ENCODE measurements at regions not wholly inside any gene's neighbourhood (a gene's known extent, or its start where the extent isn't known, plus 50 kb on each side); places are given as distances from the start of the nearest gene placed in this dataset.

DNA sequence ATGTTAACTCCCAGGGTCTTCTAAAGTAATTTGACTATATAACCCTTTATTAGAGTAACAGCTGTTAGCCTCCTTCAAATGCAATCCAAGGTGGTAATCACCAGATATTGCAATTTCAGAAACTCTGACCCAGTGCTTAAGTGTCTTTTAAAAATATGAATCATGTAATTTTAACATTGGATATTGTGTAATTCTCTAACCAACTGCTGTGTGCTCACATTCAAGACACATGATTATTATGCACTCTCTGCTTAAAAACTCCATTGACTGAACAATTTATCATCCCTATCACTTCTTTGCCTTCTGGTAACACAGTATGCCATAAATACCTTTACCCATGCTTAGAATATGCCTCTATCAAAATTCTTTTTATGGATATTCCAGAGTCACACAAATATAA is 537.4 kb upstream of the RGS18 start (continued):
- TF ChIP-seq PRDM15 (CRISPR knock-in tag; IDR thresholded peaks at IDR 0.05) (no peak), SP1 (CRISPR knock-in tag; conservative IDR thresholded peaks at IDR 0.05) (no peak), EMX1 (CRISPR knock-in tag; IDR thresholded peaks at IDR 0.05) (no peak), JAZF1 (CRISPR knock-in tag; IDR thresholded peaks at IDR 0.05) (no peak), AFF4 (CRISPR knock-in tag; IDR thresholded peaks at IDR 0.05; ENCODE audit: borderline replicate concordance) (no peak), NR1H2 (CRISPR knock-in tag; IDR thresholded peaks at IDR 0.05) (no peak)
- TF ChIP-seq, protein P1, sequence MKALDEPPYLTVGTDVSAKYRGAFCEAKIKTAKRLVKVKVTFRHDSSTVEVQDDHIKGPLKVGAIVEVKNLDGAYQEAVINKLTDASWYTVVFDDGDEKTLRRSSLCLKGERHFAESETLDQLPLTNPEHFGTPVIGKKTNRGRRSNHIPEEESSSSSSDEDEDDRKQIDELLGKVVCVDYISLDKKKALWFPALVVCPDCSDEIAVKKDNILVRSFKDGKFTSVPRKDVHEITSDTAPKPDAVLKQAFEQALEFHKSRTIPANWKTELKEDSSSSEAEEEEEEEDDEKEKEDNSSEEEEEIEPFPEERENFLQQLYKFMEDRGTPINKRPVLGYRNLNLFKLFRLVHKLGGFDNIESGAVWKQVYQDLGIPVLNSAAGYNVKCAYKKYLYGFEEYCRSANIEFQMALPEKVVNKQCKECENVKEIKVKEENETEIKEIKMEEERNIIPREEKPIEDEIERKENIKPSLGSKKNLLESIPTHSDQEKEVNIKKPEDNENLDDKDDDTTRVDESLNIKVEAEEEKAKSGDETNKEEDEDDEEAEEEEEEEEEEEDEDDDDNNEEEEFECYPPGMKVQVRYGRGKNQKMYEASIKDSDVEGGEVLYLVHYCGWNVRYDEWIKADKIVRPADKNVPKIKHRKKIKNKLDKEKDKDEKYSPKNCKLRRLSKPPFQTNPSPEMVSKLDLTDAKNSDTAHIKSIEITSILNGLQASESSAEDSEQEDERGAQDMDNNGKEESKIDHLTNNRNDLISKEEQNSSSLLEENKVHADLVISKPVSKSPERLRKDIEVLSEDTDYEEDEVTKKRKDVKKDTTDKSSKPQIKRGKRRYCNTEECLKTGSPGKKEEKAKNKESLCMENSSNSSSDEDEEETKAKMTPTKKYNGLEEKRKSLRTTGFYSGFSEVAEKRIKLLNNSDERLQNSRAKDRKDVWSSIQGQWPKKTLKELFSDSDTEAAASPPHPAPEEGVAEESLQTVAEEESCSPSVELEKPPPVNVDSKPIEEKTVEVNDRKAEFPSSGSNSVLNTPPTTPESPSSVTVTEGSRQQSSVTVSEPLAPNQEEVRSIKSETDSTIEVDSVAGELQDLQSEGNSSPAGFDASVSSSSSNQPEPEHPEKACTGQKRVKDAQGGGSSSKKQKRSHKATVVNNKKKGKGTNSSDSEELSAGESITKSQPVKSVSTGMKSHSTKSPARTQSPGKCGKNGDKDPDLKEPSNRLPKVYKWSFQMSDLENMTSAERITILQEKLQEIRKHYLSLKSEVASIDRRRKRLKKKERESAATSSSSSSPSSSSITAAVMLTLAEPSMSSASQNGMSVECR (CRISPR knock-in tag; IDR thresholded peaks at IDR 0.05; ENCODE audit: borderline replicate concordance): no peak
- TF ChIP-seq, protein P2, sequence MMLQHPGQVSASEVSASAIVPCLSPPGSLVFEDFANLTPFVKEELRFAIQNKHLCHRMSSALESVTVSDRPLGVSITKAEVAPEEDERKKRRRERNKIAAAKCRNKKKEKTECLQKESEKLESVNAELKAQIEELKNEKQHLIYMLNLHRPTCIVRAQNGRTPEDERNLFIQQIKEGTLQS (CRISPR knock-in tag; conservative IDR thresholded peaks at IDR 0.05): no peak
- TF ChIP-seq, protein P3, sequence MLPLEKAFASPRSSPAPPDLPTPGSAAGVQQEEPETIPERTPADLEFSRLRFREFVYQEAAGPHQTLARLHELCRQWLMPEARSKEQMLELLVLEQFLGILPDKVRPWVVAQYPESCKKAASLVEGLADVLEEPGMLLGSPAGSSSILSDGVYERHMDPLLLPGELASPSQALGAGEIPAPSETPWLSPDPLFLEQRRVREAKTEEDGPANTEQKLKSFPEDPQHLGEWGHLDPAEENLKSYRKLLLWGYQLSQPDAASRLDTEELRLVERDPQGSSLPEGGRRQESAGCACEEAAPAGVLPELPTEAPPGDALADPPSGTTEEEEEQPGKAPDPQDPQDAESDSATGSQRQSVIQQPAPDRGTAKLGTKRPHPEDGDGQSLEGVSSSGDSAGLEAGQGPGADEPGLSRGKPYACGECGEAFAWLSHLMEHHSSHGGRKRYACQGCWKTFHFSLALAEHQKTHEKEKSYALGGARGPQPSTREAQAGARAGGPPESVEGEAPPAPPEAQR (CRISPR knock-in tag; IDR thresholded peaks at IDR 0.05): no peak

DNA sequence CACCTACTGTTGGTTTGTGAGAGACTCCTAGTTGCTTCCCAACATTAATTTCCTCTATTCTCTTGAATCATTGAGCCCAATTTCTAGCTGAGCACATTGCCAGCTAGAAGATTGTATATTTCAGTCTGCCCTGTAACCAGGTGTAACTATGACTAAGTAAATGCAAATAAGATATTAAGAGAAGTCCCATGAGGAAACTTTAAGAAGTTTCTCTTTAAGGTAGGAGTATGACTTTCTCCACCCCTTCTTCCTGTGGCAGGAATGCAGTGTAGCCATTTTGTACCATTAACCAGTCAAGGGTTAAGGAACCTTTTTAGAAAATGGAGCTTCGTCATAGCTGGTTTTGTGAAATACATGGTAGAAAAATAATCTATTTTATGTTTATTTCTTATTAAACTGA is 534.2 kb upstream of the RGS18 start:
- DNase-seq (ENCODE audit: low spot score) (no peak), ATAC-seq (no peak)
- no peaks in the 10 kb centered on the region for H3K4me1 Mint-ChIP-seq
- H3K4me3 Mint-ChIP-seq: no peak overlapping the region
- ChIA-PET POLR2A (no interaction called here), CTCF (no interaction called here)
- H3K27ac Mint-ChIP-seq: no peak overlapping the region
- H3K27me3 Mint-ChIP-seq (ENCODE audit: low read depth): no peaks in the 10 kb centered on the region
- no peaks in the 10 kb centered on the region for H3K36me3 Mint-ChIP-seq
- H3K9me3 Mint-ChIP-seq: 0 out of 2 replicates have a peak, but pooled peaks cover 3% of the 10 kb centered on the region
- TF ChIP-seq CREB1 (CRISPR knock-in tag; IDR thresholded peaks at IDR 0.05) (no peak), ZNF281 (CRISPR knock-in tag; IDR thresholded peaks at IDR 0.05) (no peak), MLX (CRISPR knock-in tag; IDR thresholded peaks at IDR 0.05) (no peak), ETV6 (CRISPR knock-in tag; IDR thresholded peaks at IDR 0.05) (no peak), ZNF671 (CRISPR knock-in tag; IDR thresholded peaks at IDR 0.05) (no peak)
- TF ChIP-seq, protein P4, sequence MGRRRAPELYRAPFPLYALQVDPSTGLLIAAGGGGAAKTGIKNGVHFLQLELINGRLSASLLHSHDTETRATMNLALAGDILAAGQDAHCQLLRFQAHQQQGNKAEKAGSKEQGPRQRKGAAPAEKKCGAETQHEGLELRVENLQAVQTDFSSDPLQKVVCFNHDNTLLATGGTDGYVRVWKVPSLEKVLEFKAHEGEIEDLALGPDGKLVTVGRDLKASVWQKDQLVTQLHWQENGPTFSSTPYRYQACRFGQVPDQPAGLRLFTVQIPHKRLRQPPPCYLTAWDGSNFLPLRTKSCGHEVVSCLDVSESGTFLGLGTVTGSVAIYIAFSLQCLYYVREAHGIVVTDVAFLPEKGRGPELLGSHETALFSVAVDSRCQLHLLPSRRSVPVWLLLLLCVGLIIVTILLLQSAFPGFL (CRISPR knock-in tag; IDR thresholded peaks at IDR 0.05; ENCODE audit: borderline replicate concordance): no peak
- TF ChIP-seq, protein P5, sequence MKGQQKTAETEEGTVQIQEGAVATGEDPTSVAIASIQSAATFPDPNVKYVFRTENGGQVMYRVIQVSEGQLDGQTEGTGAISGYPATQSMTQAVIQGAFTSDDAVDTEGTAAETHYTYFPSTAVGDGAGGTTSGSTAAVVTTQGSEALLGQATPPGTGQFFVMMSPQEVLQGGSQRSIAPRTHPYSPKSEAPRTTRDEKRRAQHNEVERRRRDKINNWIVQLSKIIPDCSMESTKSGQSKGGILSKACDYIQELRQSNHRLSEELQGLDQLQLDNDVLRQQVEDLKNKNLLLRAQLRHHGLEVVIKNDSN (CRISPR knock-in tag; IDR thresholded peaks at IDR 0.05): no peak
